Right ventricle myocardium inferior (tissue), 1 donor: ENCODE measurements at regions not wholly inside any gene's neighbourhood (a gene's known extent, or its start where the extent isn't known, plus 50 kb on each side); places are given as distances from the start of the nearest gene placed in this dataset.

Experiments used
- ATAC-seq: fragments of 200-7000 bp; cut with Tn5 transposase; one replicate; pipeline ENCODE4 v1.9.1; 2020; ENCODE audit warnings: mild to moderate bottlenecking, moderate library complexity
- DNase-seq: peaks from one replicate; pipeline ENCODE4 v3.0.0; 2021; ENCODE audit errors: missing footprints
- intact Hi-C: fragments of 100-400 bp; cut with DNase I; formaldehyde crosslinking; loops from one replicate; pipeline ENCODE4 v1.11.0; 2022
- donor health status: DM: no; HTN: yes; CAD: no; lungs with severe emphysema.

GRCh38 chr1:59104191-59104760 is 192.6 kb upstream of the FGGY start:
- ATAC-seq = no peak
- intact Hi-C loops = no loop called here

GRCh38 chr1:59105548-59106507 is 191.1 kb upstream of the FGGY start:
- DNase-seq = no peak
- intact Hi-C loops = loop anchor here (5.0 kb wide), 1 partner anchor 46 kb away; no protein-coding TSS in a partner anchor
- peak; percentile 27 for ATAC-seq

More at GRCh38 chr1:59104191-59104760, 192.6 kb upstream of the FGGY start:
- DNase-seq = no peak

- intact Hi-C loops = loop anchor here (1.0 to 5.0 kb wide), 2 partner anchors 45 to 323 kb away; partner anchors contain the start of gene JUN
- DNase-seq (peak; percentile 73), ATAC-seq (peak; percentile 94)
These were observed 189.4 kb upstream of the FGGY start for GRCh38 chr1:59107516-59107915.

- ATAC-seq (no peak), DNase-seq (no peak)
- intact Hi-C loops = loop anchor here (1.0 to 5.0 kb wide), 2 partner anchors 44 to 324 kb away; partner anchors contain the start of gene JUN
These were observed 189.0 kb upstream of the FGGY start for GRCh38 chr1:59107916-59108315.

DNA sequence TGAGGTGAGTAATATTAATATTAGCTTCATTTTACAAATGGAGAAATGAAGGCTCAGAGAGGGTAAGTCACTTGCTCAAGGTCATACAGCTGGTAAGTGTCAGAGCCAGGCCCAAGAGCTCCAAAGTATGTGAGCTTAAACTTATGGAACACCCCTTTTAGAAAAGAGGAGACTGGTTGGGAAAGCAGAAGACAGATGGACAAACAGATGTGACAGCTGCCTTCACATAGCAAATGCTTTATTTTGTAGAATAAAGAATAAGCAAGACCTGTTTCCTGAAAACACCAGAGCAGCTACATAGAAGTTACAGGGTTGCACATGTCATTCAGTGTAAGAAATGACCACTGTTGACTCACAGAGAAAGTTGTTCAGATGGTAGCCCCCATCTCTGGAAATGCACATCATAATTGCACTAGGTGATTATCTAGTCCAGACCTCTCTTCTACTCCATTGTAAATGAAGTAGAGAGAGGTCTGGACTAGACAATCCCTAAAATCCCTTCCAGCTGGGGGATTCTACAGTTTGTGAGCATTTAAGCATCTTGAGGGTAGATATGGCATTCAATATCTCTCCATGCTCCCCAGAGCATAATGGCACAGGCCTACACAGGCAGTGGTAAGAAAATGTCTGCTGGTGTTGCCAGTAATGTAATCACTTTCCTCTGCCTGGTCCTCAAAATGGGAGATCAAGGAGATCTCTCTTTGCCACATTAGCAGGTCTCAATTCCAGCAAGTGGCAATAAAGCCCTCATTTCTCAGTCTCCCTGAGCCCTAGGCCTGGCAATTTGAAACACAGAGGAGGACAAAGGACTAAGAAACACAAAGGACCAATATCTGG is 188.2 kb upstream of the FGGY start:
- no peak for ATAC-seq
- DNase-seq = no peak
- intact Hi-C loops = loop anchor here (5.0 kb wide), 1 partner anchor 44 kb away; no protein-coding TSS in a partner anchor

- ATAC-seq (no peak), DNase-seq (no peak)
- intact Hi-C loops = no loop called here
These were observed 186.6 kb upstream of the FGGY start for GRCh38 chr1:59110271-59110670.

- ATAC-seq = no peak
- no peak for DNase-seq
- intact Hi-C loops = no loop called here
These were observed 182.9 kb upstream of the FGGY start for GRCh38 chr1:59113876-59114457.

GRCh38 chr1:59115865-59116264 is 181.0 kb upstream of the FGGY start:
- intact Hi-C loops = no loop called here
- ATAC-seq (no peak), DNase-seq (no peak)

DNA sequence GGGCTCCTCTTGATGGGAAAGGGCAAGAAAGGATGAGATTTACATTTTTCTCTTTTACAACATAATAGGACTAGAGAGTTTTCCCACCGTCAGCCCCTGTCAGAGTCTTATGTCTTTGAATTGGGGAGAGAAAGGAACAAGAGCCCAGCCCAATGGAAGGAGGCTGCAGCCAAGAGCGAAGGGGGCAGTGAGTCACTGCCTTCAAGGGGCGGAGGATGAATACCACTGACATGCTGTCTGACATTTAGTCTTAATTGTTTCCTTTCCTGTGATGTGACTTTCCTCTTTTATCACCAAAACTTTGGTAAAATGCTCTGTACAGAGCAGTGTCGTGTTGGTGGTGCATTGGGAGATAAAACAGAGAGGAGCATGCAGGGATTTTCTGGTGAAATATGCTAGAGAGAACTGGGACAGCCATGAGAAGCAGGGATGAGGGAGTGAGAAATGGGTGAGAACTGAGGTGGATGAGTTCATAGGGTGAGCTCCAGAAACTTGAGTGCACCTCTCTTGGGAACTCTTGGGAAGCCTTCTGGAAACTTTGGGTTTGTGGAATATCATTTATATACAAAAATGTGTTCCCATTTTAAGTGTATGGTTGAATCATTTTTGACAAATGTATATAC is 179.9 kb upstream of the FGGY start:
- DNase-seq (no peak), ATAC-seq (no peak)
- intact Hi-C loops = no loop called here

- DNase-seq (no peak), ATAC-seq (no peak)
- intact Hi-C loops = no loop called here
These were observed 174.4 kb upstream of the FGGY start for GRCh38 chr1:59122527-59122926.

DNA sequence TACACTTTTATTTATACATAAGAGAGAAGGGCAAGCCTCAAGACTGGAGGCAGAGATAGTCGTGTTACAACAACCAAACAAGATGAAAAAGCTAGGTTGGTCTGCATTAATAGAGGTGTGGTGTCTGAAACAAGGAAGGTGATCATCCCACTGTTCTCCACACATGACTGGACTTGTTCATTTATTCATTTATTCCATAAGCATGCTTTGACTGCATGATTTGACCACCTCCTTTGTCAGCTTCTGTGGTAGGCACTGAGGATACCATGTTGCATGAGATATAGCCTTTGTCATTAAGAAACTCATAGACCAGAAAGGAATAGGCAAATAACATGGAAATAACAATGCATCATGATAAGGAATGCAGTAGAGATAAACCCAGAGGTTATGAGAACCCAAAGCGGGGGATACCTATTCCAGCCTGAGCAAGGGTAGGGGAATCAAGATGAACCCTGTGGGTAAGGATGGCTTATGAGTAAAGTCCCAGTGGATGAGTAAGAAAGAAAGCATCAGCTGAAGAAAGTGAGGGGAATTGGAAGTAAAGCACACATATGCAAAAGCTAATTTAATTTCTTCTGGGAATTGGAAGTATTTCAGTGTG is 173.7 kb upstream of the FGGY start:
- ATAC-seq (no peak), DNase-seq (no peak)
- intact Hi-C loops = no loop called here

DNA sequence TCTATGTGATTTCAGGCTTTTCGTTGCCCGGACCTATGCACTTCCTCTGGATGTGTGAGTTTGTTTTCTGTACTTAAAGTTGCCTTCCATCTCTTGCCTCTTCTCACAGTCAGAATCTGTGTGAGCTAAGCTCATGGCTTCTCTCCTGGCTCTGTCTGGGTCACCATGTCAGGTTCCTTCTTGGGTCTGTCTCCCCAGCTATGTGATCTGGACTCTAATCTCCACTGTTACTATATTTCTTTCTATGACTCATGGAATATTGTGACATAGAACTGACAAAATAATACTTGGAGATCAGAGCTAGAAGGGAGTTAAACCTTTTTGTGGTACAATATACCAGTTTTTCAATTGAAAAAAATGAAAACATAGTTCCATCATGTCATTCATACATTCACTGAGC is 172.7 kb upstream of the FGGY start:
- intact Hi-C loops = no loop called here
- ATAC-seq = no peak
- no peak for DNase-seq

DNA sequence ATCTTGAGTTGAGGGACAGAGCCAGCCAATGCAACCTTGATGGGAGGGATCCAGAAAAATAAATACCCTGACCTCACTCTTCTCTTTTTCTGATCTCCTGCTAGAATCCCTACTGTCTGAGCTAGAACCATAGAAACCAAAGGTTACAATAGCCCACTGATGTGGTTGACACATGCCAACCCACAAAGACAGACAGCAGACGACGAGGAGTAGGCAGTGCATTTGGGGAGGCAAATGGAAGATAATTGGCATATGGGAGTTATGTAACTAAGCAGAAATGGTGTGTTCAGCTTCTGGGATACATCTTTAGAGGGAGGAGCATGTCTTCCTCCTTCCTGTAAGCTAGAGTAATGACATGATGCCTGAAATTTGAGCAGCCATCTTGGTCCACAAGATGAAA is 171.7 kb upstream of the FGGY start:
- DNase-seq (no peak), ATAC-seq (no peak)
- intact Hi-C loops = no loop called here

- intact Hi-C loops = no loop called here
- ATAC-seq (no peak), DNase-seq (no peak)
These were observed 171.1 kb upstream of the FGGY start for GRCh38 chr1:59125676-59126320.

DNA sequence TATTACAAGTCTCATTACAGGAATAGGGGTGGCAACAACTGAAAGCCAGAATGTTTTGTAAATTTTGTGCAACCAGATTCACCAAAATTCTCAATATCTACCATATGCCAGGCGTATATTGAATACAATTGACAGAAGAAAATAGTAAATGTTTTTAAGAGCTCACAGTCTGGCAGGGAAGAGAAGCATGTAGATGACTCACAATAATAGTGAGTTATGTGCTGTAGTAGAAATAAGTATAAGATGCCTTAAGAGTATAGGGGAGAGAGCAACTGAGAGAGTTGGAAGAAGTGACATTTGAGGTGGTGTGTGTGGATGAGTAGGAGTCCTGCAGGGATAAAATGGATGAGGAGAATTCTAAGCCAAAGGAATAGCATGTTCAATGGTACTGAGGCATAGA is 170.5 kb upstream of the FGGY start:
- no peak for DNase-seq
- intact Hi-C loops = no loop called here
- ATAC-seq = no peak

DNA sequence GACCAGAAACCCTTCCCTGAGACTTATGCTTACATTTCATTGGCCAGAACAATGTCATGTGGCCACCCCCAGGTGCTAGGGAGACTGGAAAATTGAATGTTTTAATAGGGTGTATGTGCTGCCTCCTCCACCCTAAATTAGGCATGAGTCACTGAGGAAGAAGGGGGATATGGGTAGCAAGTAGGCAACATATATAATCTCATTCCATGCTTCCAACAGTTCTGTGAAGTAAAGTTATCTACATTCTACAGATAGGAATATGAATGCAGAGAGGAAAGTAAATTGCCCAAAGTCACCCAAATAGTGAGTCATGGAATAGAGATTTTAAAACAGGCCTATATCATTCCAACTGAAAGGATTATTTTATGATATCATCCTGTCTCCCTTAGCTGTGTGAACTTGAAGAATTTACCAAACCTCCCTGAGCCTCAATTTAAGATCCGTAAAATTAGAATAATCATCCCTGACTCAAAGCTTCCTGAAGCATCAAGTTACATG is 168.6 kb upstream of the FGGY start:
- intact Hi-C loops = no loop called here
- ATAC-seq = no peak

GRCh38 chr1:59128784-59129227 is 168.1 kb upstream of the FGGY start:
- intact Hi-C loops = no loop called here
- DNase-seq (no peak), ATAC-seq (no peak)

More for the DNA sequence above, 168.6 kb upstream of the FGGY start:
- DNase-seq = no peak
